GM12878 (cell line): ENCODE measurements at regions not wholly inside any gene's neighbourhood (a gene's known extent, or its start where the extent isn't known, plus 50 kb on each side); places are given as distances from the start of the nearest gene placed in this dataset.

Experiments
- ATAC-seq: fragments of 200-7000 bp; cut with Tn5 transposase; 3 replicates; pipeline ENCODE4 v1.9.1; 2020; ENCODE audit warnings: mild to moderate bottlenecking, moderate library complexity
- BruUV-seq: library from RNA; stranded (reverse); fragments of 400-500 nt; replicated peaks from 2 replicates; lab custom pipeline; 2021; lab: Mats Ljungman, UMichigan
- CTCF ChIA-PET: fragments of 300-600 bp; sonication (Branson Sonifier 250); formaldehyde crosslinking; extraction: SDS; loops from one replicate; lab custom pipeline; 2021; ENCODE audit warnings: inconsistent platforms; lab: Yijun Ruan, JAX
- POLR2A ChIA-PET: fragments of 350-600 bp; formaldehyde crosslinking; extraction: SDS; loops from one replicate; lab custom pipeline; 2021; ENCODE audit warnings: inconsistent platforms; lab: Charles Lee
- RAD21 ChIA-PET: fragments of 300-600 bp; sonication (Branson Sonifier 250); formaldehyde crosslinking; loops from one replicate; lab custom pipeline; 2023; ENCODE audit warnings: antibody characterized with exemption; ENCODE audit not compliant: unreplicated experiment; lab: Charles Lee
- SMC1A ChIA-PET: fragments of 300-600 bp; sonication (Branson Sonifier 250); formaldehyde crosslinking; loops from one replicate; lab custom pipeline; 2023; ENCODE audit not compliant: unreplicated experiment, uncharacterized antibody; lab: Charles Lee
- DNase-seq: peaks from one replicate; pipeline ENCODE4 v3.0.0-alpha.2; 2011; ENCODE audit warnings: low read depth, low spot score
- FAIRE-seq: peaks from 3 replicates; lab custom pipeline; 2011; peaks lifted over from hg19 to GRCh38; lab: Jason Lieb, UNC
- H2AFZ ChIP-seq: 2 replicates; pipeline ENCODE4 v1.6.0; 2011; ENCODE audit warnings: low read depth, low read length, control low read depth; ENCODE audit not compliant: control insufficient read depth
- H3K27ac ChIP-seq: 2 replicates; pipeline ENCODE4 v1.5.1; 2011; ENCODE audit warnings: control low read depth; ENCODE audit not compliant: control insufficient read depth, insufficient read depth
- H3K27me3 ChIP-seq, 2 experiments: replicated peaks in 1 of 2; 2 replicates each; pipeline versions ENCODE4 v1.6.0 to v1.6.1; 2011; ENCODE audit warnings: low read length in 1 of 2; ENCODE audit not compliant: control insufficient read depth in 2 of 2, insufficient read depth in 2 of 2
- H3K36me3 ChIP-seq, 2 experiments: 2 replicates each; pipeline ENCODE4 v1.5.1; 2011; ENCODE audit warnings: low read length in 1 of 2; ENCODE audit not compliant: control insufficient read depth in 2 of 2, insufficient read depth in 2 of 2
- H3K4me1 ChIP-seq: 2 replicates; pipeline ENCODE4 v1.6.1; 2011; ENCODE audit warnings: mild to moderate bottlenecking, low read length, moderate library complexity, mixed read lengths; ENCODE audit not compliant: control insufficient read depth, insufficient read depth
- H3K4me2 ChIP-seq: 2 replicates; pipeline ENCODE4 v1.6.0; 2011; ENCODE audit warnings: control low read depth; ENCODE audit not compliant: control insufficient read depth, insufficient read depth
- H3K4me3 ChIP-seq: fragments of 200-600 bp; sonication (generic); 2 replicates; pipeline ENCODE4 v1.5.1; 2016
- H3K79me2 ChIP-seq: 2 replicates; pipeline ENCODE4 v1.6.0; 2011; ENCODE audit warnings: low read length; ENCODE audit not compliant: control insufficient read depth, insufficient read depth
- H3K9ac ChIP-seq: 2 replicates; pipeline ENCODE4 v1.8.0; 2011; ENCODE audit warnings: low read length, control low read depth, mixed read lengths; ENCODE audit not compliant: control insufficient read depth, insufficient read depth
- H3K9me3 ChIP-seq: replicated peaks from 3 replicates; pipeline ENCODE4 v1.5.1; 2011; ENCODE audit warnings: mild to moderate bottlenecking, low read length; ENCODE audit not compliant: control insufficient read depth, insufficient read depth
- H4K20me1 ChIP-seq: 2 replicates; pipeline ENCODE4 v1.6.0; 2011; ENCODE audit not compliant: control insufficient read depth, insufficient read depth
- BMI1 ChIP-seq: fragments of 450-650 bp; IDR thresholded peaks from 2 replicates; pipeline ENCODE4 v1.6.1; 2016; ENCODE audit warnings: mild to moderate bottlenecking, moderate library complexity, borderline replicate concordance
- CEBPB ChIP-seq, 2 experiments: fragments of 150-350 bp in 1 of 2; IDR thresholded peaks; 2 replicates each; pipeline ENCODE4 v1.6.1; 2012 to 2014; ENCODE audit warnings: low read depth in 2 of 2, low read length in 2 of 2, borderline replicate concordance in 1 of 2, inconsistent platforms in 1 of 2
- CHD1 ChIP-seq: IDR thresholded peaks from 2 replicates; pipeline ENCODE4 v1.6.1; 2012; ENCODE audit warnings: low read depth, low read length, improper control_type of control experiment
- CREB1 ChIP-seq: IDR thresholded peaks from 2 replicates; pipeline ENCODE4 v1.6.1; 2012; ENCODE audit warnings: low read depth, mild to moderate bottlenecking, inconsistent platforms
- ESRRA ChIP-seq: IDR thresholded peaks from 2 replicates; pipeline ENCODE4 v1.6.1; 2012; ENCODE audit warnings: mild to moderate bottlenecking, low read length, improper control_type of control experiment
- IRF3 ChIP-seq: fragments of 450-650 bp; IDR thresholded peaks from 2 replicates; pipeline ENCODE4 v1.6.1; 2014; ENCODE audit warnings: mild to moderate bottlenecking
- JUND ChIP-seq: IDR thresholded peaks from 2 replicates; pipeline ENCODE4 v1.6.1; 2012; ENCODE audit warnings: low read depth, mild to moderate bottlenecking, low read length, improper control_type of control experiment, moderate library complexity
- MTA3 ChIP-seq: IDR thresholded peaks from 2 replicates; pipeline ENCODE4 v1.6.1; 2012; ENCODE audit warnings: low read length, inconsistent platforms, borderline replicate concordance
- NRF1 ChIP-seq: conservative IDR thresholded peaks from 2 replicates; pipeline ENCODE4 v1.6.1; 2011; ENCODE audit warnings: mild to moderate bottlenecking, low read depth, low read length, improper control_type of control experiment
- PAX8 ChIP-seq: fragments of 450-650 bp; IDR thresholded peaks from 2 replicates; pipeline ENCODE4 v1.6.1; 2017; ENCODE audit warnings: mild to moderate bottlenecking, moderate library complexity
- PML ChIP-seq: IDR thresholded peaks from 2 replicates; pipeline ENCODE4 v1.6.1; 2012; ENCODE audit warnings: low read length, inconsistent platforms
- RAD51 ChIP-seq: fragments of 450-650 bp; IDR thresholded peaks from 2 replicates; pipeline ENCODE4 v1.6.1; 2016; ENCODE audit warnings: moderate library complexity, mild to moderate bottlenecking, inconsistent platforms
- RFX5 ChIP-seq: IDR thresholded peaks from 2 replicates; pipeline ENCODE4 v1.6.1; 2011; ENCODE audit warnings: low read depth, low read length, improper control_type of control experiment
- SMARCA5 ChIP-seq: fragments of 450-650 bp; IDR thresholded peaks from 2 replicates; pipeline ENCODE4 v1.6.1; 2017; ENCODE audit warnings: mild to moderate bottlenecking
- SMC3 ChIP-seq: IDR thresholded peaks from 2 replicates; pipeline ENCODE4 v1.6.1; 2011; ENCODE audit warnings: low read length, improper control_type of control experiment, borderline replicate concordance
- YY1 ChIP-seq: IDR thresholded peaks from 2 replicates; pipeline ENCODE4 v1.6.1; 2011; ENCODE audit warnings: low read depth, mild to moderate bottlenecking, low read length
- ZBED1 ChIP-seq: IDR thresholded peaks from 2 replicates; pipeline ENCODE4 v1.6.1; 2016; ENCODE audit warnings: borderline replicate concordance
- ZNF207 ChIP-seq: fragments of 450-650 bp; IDR thresholded peaks from 2 replicates; pipeline ENCODE4 v1.6.1; 2014; ENCODE audit warnings: antibody characterized with exemption, mild to moderate bottlenecking, borderline replicate concordance
- WGBS: methylation state at CpG from one replicate; pipeline ENCODE4 v1.1.6; 2016; ENCODE audit warnings: low lambda C conversion rate; ENCODE audit not compliant: insufficient replicate concordance, insufficient coverage; ENCODE audit errors: missing lambda C conversion rate; 5-methylcytosine and 5-hydroxymethylcytosine counted together
- in situ Hi-C: fragments of 300-500 bp; cut with MboI; formaldehyde crosslinking; loops from 9 replicates; pipeline ENCODE4 v1.14.3; 2018; ENCODE audit warnings: mixed read lengths
- intact Hi-C: fragments of 100-400 bp; cut with micrococcal nuclease; formaldehyde crosslinking; loops from one replicate; pipeline ENCODE4 v1.14.2; 2022; ENCODE audit not compliant: unreplicated experiment
- TF ChIP-seq, protein P1 (sequence below): fragments of 450-650 bp; IDR thresholded peaks from 2 replicates; pipeline ENCODE4 v1.6.1; 2017; ENCODE audit warnings: low read depth, mild to moderate bottlenecking, moderate library complexity
- TF ChIP-seq, protein P2 (sequence below), 3 experiments: IDR thresholded peaks in 2 of 3; conservative IDR thresholded peaks in 1 of 3; 2 replicates each; pipeline ENCODE4 v1.5.1; 2011; ENCODE audit warnings: low read depth in 3 of 3, low read length in 3 of 3, mild to moderate bottlenecking in 3 of 3, control low read depth in 2 of 3, moderate library complexity in 2 of 3, inconsistent platforms in 1 of 3, mixed read lengths in 1 of 3; ENCODE audit not compliant: control insufficient read depth in 2 of 3, insufficient read depth in 1 of 3; ENCODE audit errors: extremely low read depth in 1 of 3
- TF ChIP-seq, protein P3 (sequence below): fragments of 150-350 bp; IDR thresholded peaks from 2 replicates; pipeline ENCODE4 v1.6.1; 2014; ENCODE audit warnings: mild to moderate bottlenecking, low read depth, low read length

DNA sequence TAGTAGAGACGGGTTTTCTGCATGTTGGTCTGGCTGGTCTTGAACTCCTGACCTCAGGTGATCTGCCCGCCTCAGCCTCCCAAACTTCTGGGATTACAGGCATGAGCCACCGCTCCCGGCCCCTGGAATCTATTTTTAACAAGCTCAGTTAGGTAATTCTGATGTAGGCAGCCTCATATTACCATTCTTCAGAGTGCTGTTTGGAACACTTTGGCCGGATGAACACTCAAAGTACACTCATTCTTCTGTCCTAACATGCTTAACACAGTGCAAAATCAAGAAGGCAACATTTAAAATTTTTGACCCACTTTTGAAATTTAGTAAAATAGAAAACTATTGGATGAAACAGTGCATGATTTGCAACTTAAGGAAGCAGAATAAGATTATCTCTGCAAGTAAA lies 586.7 kb upstream of the CHORDC1 start (continued):
- TF ChIP-seq CREB1 (no peak), SMC3 (no peak), RAD51 (no peak), ESRRA (no peak), ZNF207 (no peak), BMI1 (no peak)
- TF ChIP-seq, protein P1, sequence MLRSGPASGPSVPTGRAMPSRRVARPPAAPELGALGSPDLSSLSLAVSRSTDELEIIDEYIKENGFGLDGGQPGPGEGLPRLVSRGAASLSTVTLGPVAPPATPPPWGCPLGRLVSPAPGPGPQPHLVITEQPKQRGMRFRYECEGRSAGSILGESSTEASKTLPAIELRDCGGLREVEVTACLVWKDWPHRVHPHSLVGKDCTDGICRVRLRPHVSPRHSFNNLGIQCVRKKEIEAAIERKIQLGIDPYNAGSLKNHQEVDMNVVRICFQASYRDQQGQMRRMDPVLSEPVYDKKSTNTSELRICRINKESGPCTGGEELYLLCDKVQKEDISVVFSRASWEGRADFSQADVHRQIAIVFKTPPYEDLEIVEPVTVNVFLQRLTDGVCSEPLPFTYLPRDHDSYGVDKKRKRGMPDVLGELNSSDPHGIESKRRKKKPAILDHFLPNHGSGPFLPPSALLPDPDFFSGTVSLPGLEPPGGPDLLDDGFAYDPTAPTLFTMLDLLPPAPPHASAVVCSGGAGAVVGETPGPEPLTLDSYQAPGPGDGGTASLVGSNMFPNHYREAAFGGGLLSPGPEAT: no peak

DNA sequence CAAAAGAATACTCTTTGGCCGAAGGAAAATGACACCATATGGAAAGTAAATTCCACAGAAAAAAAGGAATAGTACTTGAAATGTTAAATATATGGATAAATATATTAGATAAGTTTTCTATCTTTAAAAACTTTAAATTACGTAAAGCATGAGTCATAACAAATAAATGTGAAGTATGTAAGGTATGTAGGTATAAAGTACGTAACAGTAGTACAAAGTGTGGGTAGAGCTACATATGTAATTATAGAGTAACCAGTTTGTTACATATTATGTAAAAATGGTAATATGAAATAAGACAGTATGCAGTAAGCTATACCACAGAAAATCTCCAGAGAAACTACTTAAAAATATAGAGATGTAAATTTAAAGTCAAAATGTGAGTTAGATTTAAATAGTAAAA lies 582.3 kb upstream of the CHORDC1 start:
- H3K9ac ChIP-seq: no peak overlapping the region
- no peaks in the 10 kb centered on the region for H3K36me3 ChIP-seq
- ChIA-PET POLR2A (no interaction called here), SMC1A (no interaction called here), RAD21 (no interaction called here), CTCF (no interaction called here)
- no peaks in the 10 kb centered on the region for H3K27me3 ChIP-seq
- ATAC-seq: no peak
- H3K4me3 ChIP-seq: no peak overlapping the region
- no peaks in the 10 kb centered on the region for H3K9me3 ChIP-seq
- H3K4me2 ChIP-seq: no peak overlapping the region
- H3K27ac ChIP-seq: no peak overlapping the region
- DNase-seq: no peak
- 76% methylated on average over 3 of the region's 3 CpGs for WGBS
- FAIRE-seq: no peak
- in situ Hi-C loops (no loop called here), intact Hi-C loops (no loop called here)
- H3K4me1 ChIP-seq: no peaks in the 10 kb centered on the region
- H4K20me1 ChIP-seq: no peaks in the 10 kb centered on the region
- H3K79me2 ChIP-seq: no peaks in the 10 kb centered on the region
- no TSS peak for BruUV-seq
- no peak overlapping the region for H2AFZ ChIP-seq
- no peak for TF ChIP-seq ZBED1
- no peak for TF ChIP-seq NRF1
- TF ChIP-seq JUND: no peak
- no peak for TF ChIP-seq CHD1
- TF ChIP-seq SMARCA5: no peak
- TF ChIP-seq, protein P2, sequence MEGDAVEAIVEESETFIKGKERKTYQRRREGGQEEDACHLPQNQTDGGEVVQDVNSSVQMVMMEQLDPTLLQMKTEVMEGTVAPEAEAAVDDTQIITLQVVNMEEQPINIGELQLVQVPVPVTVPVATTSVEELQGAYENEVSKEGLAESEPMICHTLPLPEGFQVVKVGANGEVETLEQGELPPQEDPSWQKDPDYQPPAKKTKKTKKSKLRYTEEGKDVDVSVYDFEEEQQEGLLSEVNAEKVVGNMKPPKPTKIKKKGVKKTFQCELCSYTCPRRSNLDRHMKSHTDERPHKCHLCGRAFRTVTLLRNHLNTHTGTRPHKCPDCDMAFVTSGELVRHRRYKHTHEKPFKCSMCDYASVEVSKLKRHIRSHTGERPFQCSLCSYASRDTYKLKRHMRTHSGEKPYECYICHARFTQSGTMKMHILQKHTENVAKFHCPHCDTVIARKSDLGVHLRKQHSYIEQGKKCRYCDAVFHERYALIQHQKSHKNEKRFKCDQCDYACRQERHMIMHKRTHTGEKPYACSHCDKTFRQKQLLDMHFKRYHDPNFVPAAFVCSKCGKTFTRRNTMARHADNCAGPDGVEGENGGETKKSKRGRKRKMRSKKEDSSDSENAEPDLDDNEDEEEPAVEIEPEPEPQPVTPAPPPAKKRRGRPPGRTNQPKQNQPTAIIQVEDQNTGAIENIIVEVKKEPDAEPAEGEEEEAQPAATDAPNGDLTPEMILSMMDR (IDR thresholded peaks at IDR 0.05 in 2 of 3, conservative IDR thresholded peaks at IDR 0.05 in 1 of 3; ENCODE audit: control insufficient read depth in 2 of 3, extremely low read depth in 1 of 3, insufficient read depth in 1 of 3, low read depth in 3 of 3, low read length in 3 of 3): no peak
- no peak for TF ChIP-seq YY1
- TF ChIP-seq PML: no peak
- TF ChIP-seq IRF3: no peak
- no peak for TF ChIP-seq CEBPB (IDR thresholded peaks at IDR 0.05; ENCODE audit: borderline replicate concordance in 1 of 2, low read depth in 2 of 2, low read length in 2 of 2)
- no peak for TF ChIP-seq RFX5
- no peak for TF ChIP-seq PAX8
- no peak for TF ChIP-seq MTA3
- TF ChIP-seq, protein P3, sequence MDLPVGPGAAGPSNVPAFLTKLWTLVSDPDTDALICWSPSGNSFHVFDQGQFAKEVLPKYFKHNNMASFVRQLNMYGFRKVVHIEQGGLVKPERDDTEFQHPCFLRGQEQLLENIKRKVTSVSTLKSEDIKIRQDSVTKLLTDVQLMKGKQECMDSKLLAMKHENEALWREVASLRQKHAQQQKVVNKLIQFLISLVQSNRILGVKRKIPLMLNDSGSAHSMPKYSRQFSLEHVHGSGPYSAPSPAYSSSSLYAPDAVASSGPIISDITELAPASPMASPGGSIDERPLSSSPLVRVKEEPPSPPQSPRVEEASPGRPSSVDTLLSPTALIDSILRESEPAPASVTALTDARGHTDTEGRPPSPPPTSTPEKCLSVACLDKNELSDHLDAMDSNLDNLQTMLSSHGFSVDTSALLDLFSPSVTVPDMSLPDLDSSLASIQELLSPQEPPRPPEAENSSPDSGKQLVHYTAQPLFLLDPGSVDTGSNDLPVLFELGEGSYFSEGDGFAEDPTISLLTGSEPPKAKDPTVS: no peak
